Panc1 (cell line): ENCODE measurements at regions not wholly inside any gene's neighbourhood (a gene's known extent, or its start where the extent isn't known, plus 50 kb on each side); places are given as distances from the start of the nearest gene placed in this dataset.
"Not testable (repeated sequence)": the region's sequence is repeated elsewhere in the genome, so short reads cannot be mapped to it uniquely, and the experiment has no call there.

ENCODE experiments used
- ATAC-seq: fragments of 200-7000 bp; cut with Tn5 transposase; 2 replicates; pipeline ENCODE4 v1.9.1; 2020; ENCODE audit warnings: mild to moderate bottlenecking, moderate library complexity
- BruUV-seq: library from RNA; stranded (reverse); fragments of 400-500 nt; replicated peaks from 2 replicates; lab custom pipeline; 2021; lab: Mats Ljungman, UMichigan
- CTCF ChIA-PET: fragments of 300-600 bp; sonication (Branson Sonifier 250); formaldehyde crosslinking; loops from one replicate; lab custom pipeline; 2022; ENCODE audit warnings: antibody characterized with exemption; lab: Charles Lee
- POLR2A ChIA-PET: fragments of 300-600 bp; sonication (Branson Sonifier 250); formaldehyde crosslinking; loops from one replicate; lab custom pipeline; 2022; ENCODE audit warnings: antibody characterized with exemption; lab: Charles Lee
- DNase-seq: peaks from one replicate; pipeline ENCODE4 v3.0.0-alpha.2; 2010; ENCODE audit warnings: low read depth, low spot score
- H3K27ac ChIP-seq: 2 replicates; pipeline ENCODE4 v1.5.1; 2011; ENCODE audit warnings: mild to moderate bottlenecking, low read length, inconsistent platforms
- H3K27me3 ChIP-seq: fragments of 200-500 bp; sonication (Bioruptor generic); 2 replicates; pipeline ENCODE4 v1.6.0; 2014; ENCODE audit warnings: low read length, inconsistent platforms; ENCODE audit not compliant: control insufficient read depth, insufficient read depth
- H3K36me3 ChIP-seq: fragments of 200-500 bp; sonication (Bioruptor generic); 2 replicates; pipeline ENCODE4 v1.5.1; 2014; ENCODE audit warnings: inconsistent platforms, mild to moderate bottlenecking, low read length, moderate library complexity; ENCODE audit not compliant: control insufficient read depth, insufficient read depth
- H3K4me1 ChIP-seq: 2 replicates; pipeline ENCODE4 v1.5.1; 2011; ENCODE audit warnings: inconsistent platforms, mild to moderate bottlenecking, low read length, moderate library complexity; ENCODE audit not compliant: control insufficient read depth, insufficient read depth
- H3K4me3 ChIP-seq, 2 experiments: 2 replicates each; pipeline ENCODE4 v1.5.1; 2011 to 2012; ENCODE audit warnings: low read depth in 2 of 2, low read length in 2 of 2, mild to moderate bottlenecking in 2 of 2, inconsistent platforms in 1 of 2, moderate library complexity in 1 of 2
- H3K9me3 ChIP-seq: fragments of 200-500 bp; sonication (Bioruptor generic); 2 replicates; pipeline ENCODE4 v1.5.1; 2014; ENCODE audit warnings: low read depth, mild to moderate bottlenecking, inconsistent platforms, low read length, moderate library complexity; ENCODE audit not compliant: control insufficient read depth, insufficient read depth
- POLR2AphosphoS5 ChIP-seq: IDR thresholded peaks from 2 replicates; pipeline ENCODE4 v1.6.1; 2012; ENCODE audit warnings: mild to moderate bottlenecking, low read depth, low read length, moderate library complexity
- SIN3A ChIP-seq: IDR thresholded peaks from 2 replicates; pipeline ENCODE4 v1.6.1; 2012; ENCODE audit warnings: low read depth, mild to moderate bottlenecking, low read length, moderate library complexity, borderline replicate concordance; ENCODE audit not compliant: insufficient read depth
- TCF7L2 ChIP-seq: IDR thresholded peaks from 2 replicates; pipeline ENCODE4 v1.6.1; 2011; ENCODE audit warnings: mild to moderate bottlenecking, low read depth, low read length, inconsistent platforms
- in situ Hi-C: cut with HindIII; loops from 2 replicates; pipeline ENCODE4 v1.10.0; 2016; ENCODE audit warnings: low sequenced_read_pairs, low pct_unique_long_range_greater_than_20kb
- intact Hi-C: fragments of 100-400 bp; cut with micrococcal nuclease; formaldehyde crosslinking; loops from one replicate; pipeline ENCODE4 v1.10.0; 2022; ENCODE audit not compliant: unreplicated experiment
- TF ChIP-seq, protein P1 (sequence below), 2 experiments: IDR thresholded peaks; 2 replicates each; pipeline ENCODE4 v1.6.1; 2011 to 2012; ENCODE audit warnings: low read depth in 2 of 2, control low read depth in 1 of 2, low read length in 1 of 2, mild to moderate bottlenecking in 1 of 2, moderate library complexity in 1 of 2; ENCODE audit not compliant: insufficient read depth in 1 of 2
- TF ChIP-seq, protein P2 (sequence below): fragments of 450-650 bp; IDR thresholded peaks from 2 replicates; pipeline ENCODE4 v1.5.1; 2017; ENCODE audit warnings: mild to moderate bottlenecking

DNA sequence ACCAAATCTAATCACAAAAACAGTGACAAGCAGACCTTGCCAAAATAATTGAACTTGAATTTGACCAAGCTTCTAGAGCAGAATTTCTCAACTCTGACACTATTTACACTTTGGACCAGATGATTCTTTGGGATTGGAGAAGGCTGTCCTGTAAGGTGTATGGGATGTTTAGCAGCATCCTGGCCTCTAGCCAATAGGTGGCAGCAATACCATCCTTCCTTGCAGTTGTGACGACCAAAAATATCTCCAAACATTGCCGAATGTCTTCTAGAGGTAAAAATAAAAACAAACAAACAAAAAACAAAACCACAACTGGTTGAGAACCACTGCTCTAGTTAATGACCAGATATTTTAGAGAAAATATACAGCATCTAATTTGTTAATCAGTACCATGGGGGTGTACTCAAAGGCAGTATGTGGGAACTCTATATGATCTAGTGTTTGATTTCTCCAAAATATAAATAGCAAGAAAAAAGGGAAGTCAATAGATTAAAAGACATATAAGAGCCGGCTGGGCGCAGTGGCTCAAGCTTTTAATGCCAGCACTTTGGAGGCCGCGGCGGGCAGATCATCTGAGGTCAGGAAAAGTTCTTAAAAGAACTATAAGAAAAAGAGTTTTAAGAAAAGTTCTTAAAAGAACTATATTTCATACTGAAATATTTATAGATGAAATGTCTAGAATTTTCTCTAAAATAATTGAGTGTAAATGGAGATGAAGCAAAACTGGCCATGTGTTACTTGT lies 60.9 kb upstream of the ZNF527 start:
- ChIA-PET POLR2A (no interaction called here), CTCF (no interaction called here)
- Histone ChIP-seq H3K27me3 (no peaks in the 10 kb centered on the region), H3K4me3 (no peak overlapping the region), H3K9me3 (no peaks in the 10 kb centered on the region), H3K4me1 (peaks cover 7% of the 10 kb centered on the region), H3K36me3 (no peaks in the 10 kb centered on the region), H3K27ac (no peak overlapping the region)
- DNase-seq (no peak), ATAC-seq (no peak)
- TF ChIP-seq, protein P1, sequence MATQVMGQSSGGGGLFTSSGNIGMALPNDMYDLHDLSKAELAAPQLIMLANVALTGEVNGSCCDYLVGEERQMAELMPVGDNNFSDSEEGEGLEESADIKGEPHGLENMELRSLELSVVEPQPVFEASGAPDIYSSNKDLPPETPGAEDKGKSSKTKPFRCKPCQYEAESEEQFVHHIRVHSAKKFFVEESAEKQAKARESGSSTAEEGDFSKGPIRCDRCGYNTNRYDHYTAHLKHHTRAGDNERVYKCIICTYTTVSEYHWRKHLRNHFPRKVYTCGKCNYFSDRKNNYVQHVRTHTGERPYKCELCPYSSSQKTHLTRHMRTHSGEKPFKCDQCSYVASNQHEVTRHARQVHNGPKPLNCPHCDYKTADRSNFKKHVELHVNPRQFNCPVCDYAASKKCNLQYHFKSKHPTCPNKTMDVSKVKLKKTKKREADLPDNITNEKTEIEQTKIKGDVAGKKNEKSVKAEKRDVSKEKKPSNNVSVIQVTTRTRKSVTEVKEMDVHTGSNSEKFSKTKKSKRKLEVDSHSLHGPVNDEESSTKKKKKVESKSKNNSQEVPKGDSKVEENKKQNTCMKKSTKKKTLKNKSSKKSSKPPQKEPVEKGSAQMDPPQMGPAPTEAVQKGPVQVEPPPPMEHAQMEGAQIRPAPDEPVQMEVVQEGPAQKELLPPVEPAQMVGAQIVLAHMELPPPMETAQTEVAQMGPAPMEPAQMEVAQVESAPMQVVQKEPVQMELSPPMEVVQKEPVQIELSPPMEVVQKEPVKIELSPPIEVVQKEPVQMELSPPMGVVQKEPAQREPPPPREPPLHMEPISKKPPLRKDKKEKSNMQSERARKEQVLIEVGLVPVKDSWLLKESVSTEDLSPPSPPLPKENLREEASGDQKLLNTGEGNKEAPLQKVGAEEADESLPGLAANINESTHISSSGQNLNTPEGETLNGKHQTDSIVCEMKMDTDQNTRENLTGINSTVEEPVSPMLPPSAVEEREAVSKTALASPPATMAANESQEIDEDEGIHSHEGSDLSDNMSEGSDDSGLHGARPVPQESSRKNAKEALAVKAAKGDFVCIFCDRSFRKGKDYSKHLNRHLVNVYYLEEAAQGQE (IDR thresholded peaks at IDR 0.05; ENCODE audit: insufficient read depth in 1 of 2, low read depth in 2 of 2, low read length in 1 of 2): no peak
- TF ChIP-seq, protein P2, sequence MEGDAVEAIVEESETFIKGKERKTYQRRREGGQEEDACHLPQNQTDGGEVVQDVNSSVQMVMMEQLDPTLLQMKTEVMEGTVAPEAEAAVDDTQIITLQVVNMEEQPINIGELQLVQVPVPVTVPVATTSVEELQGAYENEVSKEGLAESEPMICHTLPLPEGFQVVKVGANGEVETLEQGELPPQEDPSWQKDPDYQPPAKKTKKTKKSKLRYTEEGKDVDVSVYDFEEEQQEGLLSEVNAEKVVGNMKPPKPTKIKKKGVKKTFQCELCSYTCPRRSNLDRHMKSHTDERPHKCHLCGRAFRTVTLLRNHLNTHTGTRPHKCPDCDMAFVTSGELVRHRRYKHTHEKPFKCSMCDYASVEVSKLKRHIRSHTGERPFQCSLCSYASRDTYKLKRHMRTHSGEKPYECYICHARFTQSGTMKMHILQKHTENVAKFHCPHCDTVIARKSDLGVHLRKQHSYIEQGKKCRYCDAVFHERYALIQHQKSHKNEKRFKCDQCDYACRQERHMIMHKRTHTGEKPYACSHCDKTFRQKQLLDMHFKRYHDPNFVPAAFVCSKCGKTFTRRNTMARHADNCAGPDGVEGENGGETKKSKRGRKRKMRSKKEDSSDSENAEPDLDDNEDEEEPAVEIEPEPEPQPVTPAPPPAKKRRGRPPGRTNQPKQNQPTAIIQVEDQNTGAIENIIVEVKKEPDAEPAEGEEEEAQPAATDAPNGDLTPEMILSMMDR: peak; percentile 31
- BruUV-seq: no TSS peak
- in situ Hi-C loops: no loop called here
- intact Hi-C loops: no loop called here

GRCh38 chr19:37312531-37313334 lies 58.2 kb upstream of the ZNF527 start:
- H3K27ac ChIP-seq: peak overlapping the region; percentile 29
- DNase-seq, H3K9me3 ChIP-seq, in situ Hi-C loops, H3K36me3 ChIP-seq, intact Hi-C loops, BruUV-seq, H3K27me3 ChIP-seq: not testable (repeated sequence)
- peak overlapping the region; percentile 39 to 71 for H3K4me3 ChIP-seq
- ATAC-seq: peak; percentile 90
- H3K4me1 ChIP-seq: peaks cover 17% of the 10 kb centered on the region
- 0 out of 2 replicates have a peak, but pooled peaks have one; percentile 19 for TF ChIP-seq SIN3A
- POLR2A ChIA-PET: interaction anchor here (0.6 to 0.7 kb wide), 3 partner anchors 515 to 768 kb away, joined by 4 to 9 read pairs (median 5); no protein-coding TSS in a partner anchor
- CTCF ChIA-PET: interaction anchor here (0.7 kb wide), 1 partner anchor 342 kb away, joined by 4 read pairs; no protein-coding TSS in a partner anchor

DNA sequence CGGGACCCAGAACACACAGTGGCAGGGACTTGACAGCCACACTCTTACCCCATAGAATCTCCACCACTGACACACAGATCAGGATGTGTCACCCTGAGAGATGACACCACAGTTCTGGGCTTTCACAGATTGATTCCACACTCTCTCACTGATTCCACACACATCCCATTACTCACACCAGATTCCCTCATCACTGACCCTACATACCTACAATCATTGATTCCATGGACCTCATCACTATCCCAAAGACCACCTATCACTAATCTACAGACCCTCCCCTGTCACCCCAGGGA lies 57.6 kb upstream of the ZNF527 start:
- ChIA-PET CTCF (no interaction called here), POLR2A (no interaction called here)
- in situ Hi-C loops (no loop called here), intact Hi-C loops (no loop called here)
- no peak for ATAC-seq
- H3K4me1 ChIP-seq: peaks cover 17% of the 10 kb centered on the region
- no TSS peak for BruUV-seq
- TF ChIP-seq, protein P1 (IDR thresholded peaks at IDR 0.05; ENCODE audit: insufficient read depth in 1 of 2, low read depth in 2 of 2, low read length in 1 of 2): no peak
- TF ChIP-seq POLR2AphosphoS5 (no peak), SIN3A (no peak), TCF7L2 (no peak)
- TF ChIP-seq, protein P2: no peak
- no peaks in the 10 kb centered on the region; the same call in 1 of the 2 replicates for H3K36me3 ChIP-seq
- H3K4me3 ChIP-seq: peak overlapping the region; percentile 39 to 71
- H3K27ac ChIP-seq: peak overlapping the region; percentile 29; the same call in 1 of the 2 replicates
- no peaks in the 10 kb centered on the region for H3K9me3 ChIP-seq
- DNase-seq: no peak
- H3K27me3 ChIP-seq: no peaks in the 10 kb centered on the region
